A673 (cell line): ENCODE measurements at regions not wholly inside any gene's neighbourhood (a gene's known extent, or its start where the extent isn't known, plus 50 kb on each side); places are given as distances from the start of the nearest gene placed in this dataset.

Source experiments
- EZH2 ChIP-seq: fragments of 200-600 bp; sonication (generic); IDR thresholded peaks from 2 replicates; pipeline ENCODE4 v1.6.1; 2017; ENCODE audit warnings: borderline replicate concordance, low read depth, mild to moderate bottlenecking, mixed read lengths, antibody characterized with exemption, low read length; ENCODE audit not compliant: poor library complexity, severe bottlenecking
- TF ChIP-seq, protein P1 (sequence below): fragments of 300-800, 200-600 bp; sonication (generic); conservative IDR thresholded peaks from 2 replicates; pipeline ENCODE4 v1.5.1; 2017; ENCODE audit warnings: low read depth, mild to moderate bottlenecking, antibody characterized with exemption, low read length, moderate library complexity, mixed read lengths

DNA sequence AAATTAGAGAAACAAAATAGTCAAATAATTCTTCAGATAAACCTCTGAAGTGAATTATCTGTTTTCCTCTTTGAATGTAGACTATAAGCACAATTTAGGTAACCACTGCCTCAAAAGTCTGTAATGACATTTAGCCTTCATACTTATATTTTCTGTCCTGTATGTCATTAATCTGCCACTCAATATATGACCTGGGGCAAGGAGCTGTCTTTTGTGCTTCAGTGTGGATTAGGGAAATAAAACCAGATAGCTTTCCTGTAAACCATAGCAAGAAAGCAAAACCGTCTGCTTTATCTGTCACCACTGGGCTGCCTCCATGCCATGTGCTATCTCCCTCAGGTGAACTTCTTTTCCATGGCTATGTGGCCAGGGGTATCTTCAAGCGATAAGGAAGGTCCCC is 606.6 kb upstream of the C9orf72 start:
- TF ChIP-seq EZH2 = no peak
- TF ChIP-seq, protein P1, sequence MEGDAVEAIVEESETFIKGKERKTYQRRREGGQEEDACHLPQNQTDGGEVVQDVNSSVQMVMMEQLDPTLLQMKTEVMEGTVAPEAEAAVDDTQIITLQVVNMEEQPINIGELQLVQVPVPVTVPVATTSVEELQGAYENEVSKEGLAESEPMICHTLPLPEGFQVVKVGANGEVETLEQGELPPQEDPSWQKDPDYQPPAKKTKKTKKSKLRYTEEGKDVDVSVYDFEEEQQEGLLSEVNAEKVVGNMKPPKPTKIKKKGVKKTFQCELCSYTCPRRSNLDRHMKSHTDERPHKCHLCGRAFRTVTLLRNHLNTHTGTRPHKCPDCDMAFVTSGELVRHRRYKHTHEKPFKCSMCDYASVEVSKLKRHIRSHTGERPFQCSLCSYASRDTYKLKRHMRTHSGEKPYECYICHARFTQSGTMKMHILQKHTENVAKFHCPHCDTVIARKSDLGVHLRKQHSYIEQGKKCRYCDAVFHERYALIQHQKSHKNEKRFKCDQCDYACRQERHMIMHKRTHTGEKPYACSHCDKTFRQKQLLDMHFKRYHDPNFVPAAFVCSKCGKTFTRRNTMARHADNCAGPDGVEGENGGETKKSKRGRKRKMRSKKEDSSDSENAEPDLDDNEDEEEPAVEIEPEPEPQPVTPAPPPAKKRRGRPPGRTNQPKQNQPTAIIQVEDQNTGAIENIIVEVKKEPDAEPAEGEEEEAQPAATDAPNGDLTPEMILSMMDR = no peak
